Ishikawa (cell line): ENCODE measurements at regions not wholly inside any gene's neighbourhood (a gene's known extent, or its start where the extent isn't known, plus 50 kb on each side); places are given as distances from the start of the nearest gene placed in this dataset.

Experiments
- CEBPB ChIP-seq: IDR thresholded peaks from 2 replicates; pipeline ENCODE4 v1.6.1; 2012
- CREB1 ChIP-seq: IDR thresholded peaks from 2 replicates; pipeline ENCODE4 v1.6.1; 2012; ENCODE audit warnings: low read depth
- EGR1 ChIP-seq: IDR thresholded peaks from 2 replicates; pipeline ENCODE4 v1.6.1; 2012
- EP300 ChIP-seq: IDR thresholded peaks from 2 replicates; pipeline ENCODE4 v1.6.1; 2012; ENCODE audit warnings: borderline replicate concordance
- FOXM1 ChIP-seq: IDR thresholded peaks from 2 replicates; pipeline ENCODE4 v1.6.1; 2012; ENCODE audit warnings: low read depth, borderline replicate concordance
- NFIC ChIP-seq: IDR thresholded peaks from 2 replicates; pipeline ENCODE4 v1.6.1; 2012
- RAD21 ChIP-seq: IDR thresholded peaks from 2 replicates; pipeline ENCODE4 v1.6.1; 2012; ENCODE audit warnings: low read depth
- TAF1 ChIP-seq: IDR thresholded peaks from 2 replicates; pipeline ENCODE4 v1.6.1; 2012; ENCODE audit warnings: low read depth, mild to moderate bottlenecking
- TCF12 ChIP-seq: IDR thresholded peaks from 2 replicates; pipeline ENCODE4 v1.6.1; 2012; ENCODE audit warnings: low read depth
- TEAD4 ChIP-seq: IDR thresholded peaks from 2 replicates; pipeline ENCODE4 v1.6.1; 2012
- YY1 ChIP-seq: IDR thresholded peaks from 2 replicates; pipeline ENCODE4 v1.6.1; 2012; ENCODE audit warnings: low read depth
- ZBTB7A ChIP-seq: IDR thresholded peaks from 2 replicates; pipeline ENCODE4 v1.6.1; 2012; ENCODE audit warnings: low read depth
- TF ChIP-seq, protein P1 (sequence below): IDR thresholded peaks from 2 replicates; pipeline ENCODE4 v1.6.1; 2012
- TF ChIP-seq, protein P2 (sequence below): IDR thresholded peaks from 2 replicates; pipeline ENCODE4 v1.6.1; 2012
- TF ChIP-seq, protein P3 (sequence below): IDR thresholded peaks from 2 replicates; pipeline ENCODE4 v1.6.1; 2012; ENCODE audit warnings: low read depth, mild to moderate bottlenecking

DNA sequence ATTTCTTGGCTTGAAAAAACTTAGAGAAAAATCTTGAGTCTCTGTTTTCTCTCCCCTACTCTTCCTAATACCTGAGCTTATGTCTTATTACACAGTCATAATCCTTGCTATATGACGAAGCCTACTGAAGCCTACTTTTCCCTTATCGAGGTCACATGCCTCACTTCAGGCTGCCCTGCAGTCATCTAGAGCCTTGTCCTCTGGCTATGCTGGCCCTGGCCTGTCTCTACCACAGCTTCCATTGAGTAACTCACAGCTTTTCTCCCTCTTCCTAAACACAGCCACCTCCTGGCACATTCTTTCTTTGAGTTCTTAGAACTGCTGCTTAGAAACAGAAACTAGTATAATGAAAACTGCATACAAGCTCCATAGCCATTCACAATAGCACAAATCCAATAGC is 1698.3 kb downstream of the STIM2 start:
- TF ChIP-seq, protein P1, sequence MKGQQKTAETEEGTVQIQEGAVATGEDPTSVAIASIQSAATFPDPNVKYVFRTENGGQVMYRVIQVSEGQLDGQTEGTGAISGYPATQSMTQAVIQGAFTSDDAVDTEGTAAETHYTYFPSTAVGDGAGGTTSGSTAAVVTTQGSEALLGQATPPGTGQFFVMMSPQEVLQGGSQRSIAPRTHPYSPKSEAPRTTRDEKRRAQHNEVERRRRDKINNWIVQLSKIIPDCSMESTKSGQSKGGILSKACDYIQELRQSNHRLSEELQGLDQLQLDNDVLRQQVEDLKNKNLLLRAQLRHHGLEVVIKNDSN, result no peak
- no peak for TF ChIP-seq YY1
- no peak for TF ChIP-seq TEAD4
- TF ChIP-seq, protein P2, sequence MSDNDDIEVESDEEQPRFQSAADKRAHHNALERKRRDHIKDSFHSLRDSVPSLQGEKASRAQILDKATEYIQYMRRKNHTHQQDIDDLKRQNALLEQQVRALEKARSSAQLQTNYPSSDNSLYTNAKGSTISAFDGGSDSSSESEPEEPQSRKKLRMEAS, result no peak
- no peak for TF ChIP-seq NFIC
- TF ChIP-seq, protein P3, sequence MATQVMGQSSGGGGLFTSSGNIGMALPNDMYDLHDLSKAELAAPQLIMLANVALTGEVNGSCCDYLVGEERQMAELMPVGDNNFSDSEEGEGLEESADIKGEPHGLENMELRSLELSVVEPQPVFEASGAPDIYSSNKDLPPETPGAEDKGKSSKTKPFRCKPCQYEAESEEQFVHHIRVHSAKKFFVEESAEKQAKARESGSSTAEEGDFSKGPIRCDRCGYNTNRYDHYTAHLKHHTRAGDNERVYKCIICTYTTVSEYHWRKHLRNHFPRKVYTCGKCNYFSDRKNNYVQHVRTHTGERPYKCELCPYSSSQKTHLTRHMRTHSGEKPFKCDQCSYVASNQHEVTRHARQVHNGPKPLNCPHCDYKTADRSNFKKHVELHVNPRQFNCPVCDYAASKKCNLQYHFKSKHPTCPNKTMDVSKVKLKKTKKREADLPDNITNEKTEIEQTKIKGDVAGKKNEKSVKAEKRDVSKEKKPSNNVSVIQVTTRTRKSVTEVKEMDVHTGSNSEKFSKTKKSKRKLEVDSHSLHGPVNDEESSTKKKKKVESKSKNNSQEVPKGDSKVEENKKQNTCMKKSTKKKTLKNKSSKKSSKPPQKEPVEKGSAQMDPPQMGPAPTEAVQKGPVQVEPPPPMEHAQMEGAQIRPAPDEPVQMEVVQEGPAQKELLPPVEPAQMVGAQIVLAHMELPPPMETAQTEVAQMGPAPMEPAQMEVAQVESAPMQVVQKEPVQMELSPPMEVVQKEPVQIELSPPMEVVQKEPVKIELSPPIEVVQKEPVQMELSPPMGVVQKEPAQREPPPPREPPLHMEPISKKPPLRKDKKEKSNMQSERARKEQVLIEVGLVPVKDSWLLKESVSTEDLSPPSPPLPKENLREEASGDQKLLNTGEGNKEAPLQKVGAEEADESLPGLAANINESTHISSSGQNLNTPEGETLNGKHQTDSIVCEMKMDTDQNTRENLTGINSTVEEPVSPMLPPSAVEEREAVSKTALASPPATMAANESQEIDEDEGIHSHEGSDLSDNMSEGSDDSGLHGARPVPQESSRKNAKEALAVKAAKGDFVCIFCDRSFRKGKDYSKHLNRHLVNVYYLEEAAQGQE, result no peak
- TF ChIP-seq CREB1, result no peak
- TF ChIP-seq TCF12, result no peak
- no peak for TF ChIP-seq TAF1
- TF ChIP-seq EP300, result no peak
- no peak for TF ChIP-seq EGR1
- TF ChIP-seq FOXM1, result no peak
- no peak for TF ChIP-seq CEBPB
- no peak for TF ChIP-seq ZBTB7A
- TF ChIP-seq RAD21, result no peak

DNA sequence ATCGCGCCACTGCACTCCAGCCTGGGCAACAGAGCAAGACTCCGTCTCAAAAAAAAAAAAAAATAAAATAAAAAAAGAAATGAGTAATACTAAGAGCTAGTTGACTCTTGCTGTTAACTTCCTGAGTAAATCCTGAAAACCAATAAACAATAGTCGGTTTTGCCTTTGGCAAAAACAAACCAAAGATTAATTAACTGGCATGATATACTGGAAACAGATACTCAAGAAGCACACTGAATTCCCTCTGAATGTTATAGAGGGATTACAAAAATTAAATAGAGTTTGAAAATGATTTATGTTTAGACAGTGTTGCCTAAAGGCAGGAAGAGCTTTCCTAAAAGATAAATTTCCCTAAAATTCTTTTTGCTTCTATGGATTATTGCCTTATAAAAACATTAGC is 1702.3 kb downstream of the STIM2 start:
- TF ChIP-seq RAD21 (no peak), TCF12 (no peak)
- TF ChIP-seq, protein P1, result no peak

DNA sequence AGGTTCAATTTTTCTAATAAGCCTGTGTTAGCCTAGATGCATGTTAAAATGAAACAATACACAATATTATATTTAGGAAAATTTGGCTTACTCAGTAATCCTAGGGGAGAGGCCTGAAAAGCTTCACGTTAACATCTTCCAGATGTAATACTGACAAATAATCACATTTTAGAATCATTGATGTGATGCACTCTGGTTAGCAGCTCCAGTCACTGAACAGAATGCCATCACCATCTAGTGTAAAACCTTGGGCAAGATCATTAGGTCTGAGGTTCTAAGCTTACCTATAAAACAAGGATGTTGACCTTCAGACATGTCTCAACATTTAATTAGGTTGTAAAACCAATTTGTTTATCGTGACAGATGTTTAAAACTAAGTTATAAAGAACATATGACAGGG is 1704.8 kb downstream of the STIM2 start:
- TF ChIP-seq ZBTB7A (no peak), TAF1 (no peak), CEBPB (no peak), YY1 (no peak), TEAD4 (no peak), RAD21 (no peak)
- TF ChIP-seq, protein P2, result no peak

DNA sequence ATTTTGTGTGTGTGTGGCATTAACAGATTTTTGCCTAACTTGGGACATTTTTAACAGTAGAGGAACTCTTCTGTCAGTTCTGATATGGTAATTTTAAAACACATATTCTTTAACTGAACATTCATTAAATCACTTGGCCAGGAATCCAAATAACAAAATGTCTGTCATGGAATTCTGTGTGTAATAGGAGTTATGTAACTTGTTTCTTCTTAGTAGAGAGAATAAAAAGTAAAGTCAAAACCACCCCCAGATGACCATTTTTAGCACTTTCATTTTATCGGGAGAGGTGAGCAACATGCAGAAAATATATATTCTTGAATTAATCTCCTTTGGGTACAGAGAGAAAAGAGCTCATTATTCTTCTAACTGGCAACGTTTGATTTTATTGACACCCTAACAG is 1740.3 kb downstream of the STIM2 start:
- no peak for TF ChIP-seq EP300
- TF ChIP-seq NFIC, result no peak
- TF ChIP-seq, protein P3, result no peak
- TF ChIP-seq TEAD4, result no peak
- TF ChIP-seq TAF1, result no peak
- no peak for TF ChIP-seq CEBPB
- TF ChIP-seq YY1, result no peak
- no peak for TF ChIP-seq FOXM1
- TF ChIP-seq EGR1, result no peak
- TF ChIP-seq ZBTB7A, result no peak
- TF ChIP-seq CREB1, result no peak
- no peak for TF ChIP-seq RAD21

DNA sequence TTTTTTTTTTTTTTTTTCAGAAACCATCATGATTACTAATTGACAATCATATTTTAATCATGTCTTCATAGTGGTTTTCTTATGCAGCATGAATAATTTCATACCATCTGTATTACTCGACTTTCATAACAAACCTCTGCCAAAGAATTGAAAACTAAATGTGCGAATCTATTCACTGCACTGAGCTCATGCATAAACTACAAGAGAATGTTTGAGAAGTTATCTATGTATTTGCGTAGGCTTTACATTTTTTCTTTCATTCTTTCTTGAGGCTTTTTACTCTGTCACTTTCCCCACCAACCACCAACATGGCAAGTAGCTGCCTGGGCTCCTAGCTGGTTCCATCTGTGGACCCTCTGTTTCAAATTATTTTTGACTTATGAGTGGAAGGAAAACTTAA is 1761.0 kb downstream of the STIM2 start:
- no peak for TF ChIP-seq ZBTB7A
- TF ChIP-seq TAF1, result no peak
- no peak for TF ChIP-seq TCF12
- no peak for TF ChIP-seq RAD21

DNA sequence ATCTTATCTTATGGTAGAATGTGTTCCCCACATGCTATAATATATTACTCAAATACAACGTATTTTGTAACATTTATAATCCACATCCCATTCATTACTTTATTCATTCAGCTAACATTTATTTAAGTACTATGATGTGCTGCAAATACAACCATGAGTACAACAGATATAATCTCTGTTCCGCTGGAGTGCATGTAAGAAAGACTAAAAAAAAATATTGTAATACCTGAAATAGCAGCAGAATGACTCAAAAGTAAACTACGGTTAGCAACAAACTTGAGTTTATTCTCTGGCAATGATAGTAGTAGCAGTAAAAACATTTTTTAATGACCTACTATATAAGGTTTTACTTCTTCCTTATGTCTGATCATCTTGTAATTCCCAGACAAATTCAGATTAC is 1776.3 kb downstream of the STIM2 start:
- no peak for TF ChIP-seq NFIC
- no peak for TF ChIP-seq FOXM1
- no peak for TF ChIP-seq TAF1
- TF ChIP-seq CREB1, result no peak
- no peak for TF ChIP-seq TCF12
- TF ChIP-seq, protein P1, result no peak
- TF ChIP-seq RAD21, result no peak
- no peak for TF ChIP-seq EP300
- no peak for TF ChIP-seq YY1
- TF ChIP-seq, protein P2, result no peak
